DMS153 treated with DMSO at 0.1 percent for 48 hours (cell line): ENCODE measurements at regions not wholly inside any gene's neighbourhood (a gene's known extent, or its start where the extent isn't known, plus 50 kb on each side); places are given as distances from the start of the nearest gene placed in this dataset.
"Not testable (repeated sequence)": the region's sequence is repeated elsewhere in the genome, so short reads cannot be mapped to it uniquely, and the experiment has no call there.

Source experiments
- DNase-seq: peaks from one replicate; lab custom pipeline; 2025; ENCODE audit not compliant: unreplicated experiment; lab: John Stamatoyannopoulos, UW

- no peak for DNase-seq
Observed at GRCh38 chr13:62250501-62251201, 835.0 kb upstream of the PCDH20 start.

- DNase-seq = no peak
Observed at GRCh38 chr13:62246581-62246980, 830.9 kb upstream of the PCDH20 start.

- no peak for DNase-seq
Observed at GRCh38 chr13:62243106-62243505, 827.5 kb upstream of the PCDH20 start.

- no peak for DNase-seq
Observed at GRCh38 chr13:62234780-62235440, 819.3 kb upstream of the PCDH20 start.

- DNase-seq = no peak
Observed at GRCh38 chr13:62210951-62211350, 795.3 kb upstream of the PCDH20 start.

GRCh38 chr13:62209529-62209928, 793.9 kb upstream of the PCDH20 start:
- peak; percentile 54 for DNase-seq

GRCh38 chr13:62207388-62207787, 791.7 kb upstream of the PCDH20 start:
- DNase-seq = no peak

- DNase-seq = no peak
Observed at GRCh38 chr13:62206165-62206564, 790.5 kb upstream of the PCDH20 start.

- no peak for DNase-seq
Observed at GRCh38 chr13:62205273-62205672, 789.6 kb upstream of the PCDH20 start.

- no peak for DNase-seq
Observed at GRCh38 chr13:62194371-62194770, 778.7 kb upstream of the PCDH20 start.

- DNase-seq = no peak
Observed at GRCh38 chr13:62193919-62194318, 778.3 kb upstream of the PCDH20 start.

GRCh38 chr13:62185631-62186255, 770.1 kb upstream of the PCDH20 start:
- DNase-seq = no peak

GRCh38 chr13:62176051-62176450, 760.4 kb upstream of the PCDH20 start:
- no peak for DNase-seq

GRCh38 chr13:62173958-62174357, 758.3 kb upstream of the PCDH20 start:
- DNase-seq = no peak

- no peak for DNase-seq
Observed at GRCh38 chr13:62171697-62172096, 756.0 kb upstream of the PCDH20 start.

- DNase-seq = no peak
Observed at GRCh38 chr13:62168891-62169290, 753.2 kb upstream of the PCDH20 start.

- no peak for DNase-seq
Observed at GRCh38 chr13:62167650-62168172, 752.1 kb upstream of the PCDH20 start.

GRCh38 chr13:62162860-62163259, 747.2 kb upstream of the PCDH20 start:
- DNase-seq = no peak

- no peak for DNase-seq
Observed at GRCh38 chr13:62158520-62158919, 742.9 kb upstream of the PCDH20 start.

- not testable (repeated sequence) for DNase-seq
Observed at GRCh38 chr13:62151724-62152123, 736.1 kb upstream of the PCDH20 start.

GRCh38 chr13:62142048-62142447, 726.4 kb upstream of the PCDH20 start:
- no peak for DNase-seq

GRCh38 chr13:62139597-62139996, 723.9 kb upstream of the PCDH20 start:
- DNase-seq = no peak
